HEK293 (cell line): ENCODE measurements at regions not wholly inside any gene's neighbourhood (a gene's known extent, or its start where the extent isn't known, plus 50 kb on each side); places are given as distances from the start of the nearest gene placed in this dataset.

ENCODE experiments used
- CTCF ChIA-PET: fragments of 350-600 bp; formaldehyde crosslinking; extraction: SDS; loops from one replicate; lab custom pipeline; 2021; ENCODE audit warnings: antibody characterized with exemption; lab: Yijun Ruan, JAX
- POLR2A ChIA-PET: fragments of 300-600 bp; formaldehyde crosslinking; extraction: SDS; loops from one replicate; lab custom pipeline; 2020; ENCODE audit warnings: antibody characterized with exemption, inconsistent platforms; lab: Yijun Ruan, JAX
- H3K27ac ChIP-seq: fragments of 200-500 bp; sonication (Bioruptor generic); 2 replicates; pipeline ENCODE4 v1.5.1; 2014; ENCODE audit warnings: low read depth, low read length, control low read depth, inconsistent platforms; ENCODE audit errors: extremely low read depth
- H3K36me3 ChIP-seq, 2 experiments: fragments of 200-500 bp in 1 of 2; sonication (Bioruptor generic) in 1 of 2; 1 replicate in 1 of 2; 2 replicates in 1 of 2; pipeline ENCODE4 v1.5.1; 2014 to 2017; ENCODE audit warnings: inconsistent platforms in 2 of 2, low read length in 2 of 2; ENCODE audit not compliant: control insufficient read depth in 2 of 2, insufficient read depth in 1 of 2
- H3K4me1 ChIP-seq: fragments of 200-500 bp; sonication (Bioruptor generic); 2 replicates; pipeline ENCODE4 v1.5.1; 2014; ENCODE audit warnings: mild to moderate bottlenecking, low read length, inconsistent platforms; ENCODE audit not compliant: control insufficient read depth, insufficient read depth
- H3K4me3 ChIP-seq: 2 replicates; pipeline ENCODE4 v1.5.1; 2011; ENCODE audit warnings: low read depth, mild to moderate bottlenecking, control low read depth, low read length, moderate library complexity
- H3K9me3 ChIP-seq: fragments of 200-500 bp; sonication (Bioruptor generic); 2 replicates; pipeline ENCODE4 v1.5.1; 2014; ENCODE audit warnings: low read depth, low read length, inconsistent platforms; ENCODE audit not compliant: control insufficient read depth, insufficient read depth
- ELK4 ChIP-seq: IDR thresholded peaks from 2 replicates; pipeline ENCODE4 v1.6.1; 2011; ENCODE audit warnings: mild to moderate bottlenecking, low read depth, low read length, borderline replicate concordance
- GLIS2 ChIP-seq: fragments of 450-650 bp; formaldehyde crosslinking; IDR thresholded peaks from 2 replicates; pipeline ENCODE4 v1.5.1; 2016; ENCODE audit warnings: missing biosample characterization, missing genetic modification characterization
- IKZF3 ChIP-seq: fragments of 450-650 bp; IDR thresholded peaks from 2 replicates; pipeline ENCODE4 v1.5.0; 2018; ENCODE audit warnings: missing biosample characterization, mild to moderate bottlenecking, missing genetic modification characterization, moderate library complexity
- KLF1 ChIP-seq: fragments of 450-650 bp; formaldehyde crosslinking; IDR thresholded peaks from 2 replicates; pipeline ENCODE4 v1.5.1; 2016; ENCODE audit warnings: missing biosample characterization, missing genetic modification characterization
- PBX3 ChIP-seq: sonication (generic); formaldehyde crosslinking; IDR thresholded peaks from 2 replicates; pipeline ENCODE4 v1.8.1; 2022; ENCODE audit warnings: mild to moderate bottlenecking, moderate library complexity, missing genetic modification reagents
- ZBTB11 ChIP-seq: fragments of 450-650 bp; formaldehyde crosslinking; conservative IDR thresholded peaks from 2 replicates; pipeline ENCODE4 v1.5.1; 2016; ENCODE audit warnings: low read depth, missing biosample characterization, missing genetic modification characterization
- ZBTB20 ChIP-seq: fragments of 450-650 bp; formaldehyde crosslinking; IDR thresholded peaks from 2 replicates; pipeline ENCODE4 v1.5.1; 2016; ENCODE audit warnings: missing biosample characterization, missing genetic modification characterization
- ZBTB21 ChIP-seq: fragments of 450-650 bp; formaldehyde crosslinking; IDR thresholded peaks from 2 replicates; pipeline ENCODE4 v1.5.1; 2017; ENCODE audit warnings: missing biosample characterization, missing genetic modification characterization
- ZFHX2 ChIP-seq: fragments of 450-650 bp; formaldehyde crosslinking; conservative IDR thresholded peaks from 2 replicates; pipeline ENCODE4 v1.5.1; 2016; ENCODE audit warnings: missing biosample characterization, missing genetic modification characterization
- ZNF221 ChIP-seq: fragments of 450-650 bp; formaldehyde crosslinking; IDR thresholded peaks from 2 replicates; pipeline ENCODE4 v1.5.1; 2017; ENCODE audit warnings: missing biosample characterization, missing genetic modification characterization, borderline replicate concordance
- ZNF341 ChIP-seq: fragments of 450-650 bp; formaldehyde crosslinking; IDR thresholded peaks from 2 replicates; pipeline ENCODE4; 2016; ENCODE audit warnings: low read depth, missing biosample characterization, missing genetic modification characterization
- ZNF391 ChIP-seq: fragments of 450-650 bp; formaldehyde crosslinking; IDR thresholded peaks from 2 replicates; pipeline ENCODE4 v1.5.1; 2016; ENCODE audit warnings: low read depth, missing biosample characterization, missing genetic modification characterization, borderline replicate concordance
- ZNF416 ChIP-seq: fragments of 450-650 bp; formaldehyde crosslinking; IDR thresholded peaks from 2 replicates; pipeline ENCODE4 v1.5.1; 2016; ENCODE audit warnings: missing biosample characterization, missing genetic modification characterization
- ZNF513 ChIP-seq: fragments of 450-650 bp; IDR thresholded peaks from 2 replicates; pipeline ENCODE4 v1.5.1; 2018; ENCODE audit warnings: missing biosample characterization, missing genetic modification characterization
- ZNF585B ChIP-seq: fragments of 450-650 bp; formaldehyde crosslinking; IDR thresholded peaks from 2 replicates; pipeline ENCODE4 v1.5.1; 2016; ENCODE audit warnings: missing biosample characterization, missing genetic modification characterization
- ZNF600 ChIP-seq: fragments of 450-650 bp; formaldehyde crosslinking; IDR thresholded peaks from 2 replicates; pipeline ENCODE4 v1.5.1; 2016; ENCODE audit warnings: missing biosample characterization, missing genetic modification characterization
- ZNF701 ChIP-seq: fragments of 450-650 bp; formaldehyde crosslinking; IDR thresholded peaks from 2 replicates; pipeline ENCODE4 v1.5.1; 2016; ENCODE audit warnings: missing biosample characterization, missing genetic modification characterization
- ZNF747 ChIP-seq: fragments of 450-650 bp; formaldehyde crosslinking; IDR thresholded peaks from 2 replicates; pipeline ENCODE4 v1.5.1; 2016; ENCODE audit warnings: missing biosample characterization, missing genetic modification characterization
- ZNF776 ChIP-seq: fragments of 450-650 bp; formaldehyde crosslinking; IDR thresholded peaks from 2 replicates; pipeline ENCODE4 v1.5.0; 2017; ENCODE audit warnings: missing biosample characterization, missing genetic modification characterization, borderline replicate concordance
- ZNF792 ChIP-seq: fragments of 450-650 bp; formaldehyde crosslinking; IDR thresholded peaks from 2 replicates; pipeline ENCODE4 v1.5.1; 2016; ENCODE audit warnings: missing biosample characterization, missing genetic modification characterization

- TF ChIP-seq ZBTB21 (tag by site-specific recombination) (no peak), ZNF585B (tag by site-specific recombination) (no peak), ZNF341 (tag by site-specific recombination) (no peak), ZBTB20 (tag by site-specific recombination) (no peak)
- TF ChIP-seq, all 188 proteins: peak for 0
Measured at GRCh38 chr7:84841809-84842208, 345.0 kb downstream of the SEMA3D start (continued).

GRCh38 chr7:84838857-84839256 lies 348.0 kb downstream of the SEMA3D start:
- no peak for TF ChIP-seq ZFHX2 (tag by site-specific recombination)
- TF ChIP-seq KLF1 (tag by site-specific recombination) = no peak
- TF ChIP-seq PBX3 = no peak
- no peak for TF ChIP-seq ZBTB11
- no peak for TF ChIP-seq ELK4
- TF ChIP-seq GLIS2 = no peak
- no peak for TF ChIP-seq ZNF776 (tag by site-specific recombination)
- TF ChIP-seq ZNF416 (tag by site-specific recombination) = no peak
- no peak for TF ChIP-seq ZNF701
- no peak for TF ChIP-seq IKZF3
- TF ChIP-seq ZNF513 (tag by site-specific recombination) = no peak
- TF ChIP-seq ZNF792 (tag by site-specific recombination) = no peak
- no peak for TF ChIP-seq ZNF600
- no peak for TF ChIP-seq ZNF747 (tag by site-specific recombination)
- TF ChIP-seq ZNF221 (tag by site-specific recombination) = no peak
- TF ChIP-seq ZNF391 (tag by site-specific recombination) = no peak
- no peaks in the 10 kb centered on the region for H3K9me3 ChIP-seq
- no peak overlapping the region for H3K27ac ChIP-seq
- H3K4me1 ChIP-seq = no peaks in the 10 kb centered on the region
- ChIA-PET CTCF (no interaction called here), POLR2A (no interaction called here)
- no peaks in the 10 kb centered on the region for H3K36me3 ChIP-seq
- no peak overlapping the region for H3K4me3 ChIP-seq
